Loucy (cell line): ENCODE measurements at regions not wholly inside any gene's neighbourhood (a gene's known extent, or its start where the extent isn't known, plus 50 kb on each side); places are given as distances from the start of the nearest gene placed in this dataset.

Experiments used
- H2AFZ ChIP-seq: fragments of 200-600 bp; sonication (generic); 2 replicates; pipeline ENCODE4 v1.6.0; 2016; ENCODE audit warnings: antibody characterized with exemption, mild to moderate bottlenecking, low read length, moderate library complexity
- H3F3A ChIP-seq: fragments of 200-600 bp; 2 replicates; pipeline ENCODE4 v1.6.0; 2016; ENCODE audit warnings: antibody characterized with exemption, low read depth, mild to moderate bottlenecking
- H3K27me3 ChIP-seq: fragments of 200-600 bp; sonication (generic); 2 replicates; pipeline ENCODE4 v1.6.1; 2014; ENCODE audit warnings: low read length, mild to moderate bottlenecking; ENCODE audit not compliant: insufficient read depth, poor library complexity, severe bottlenecking
- H3K36me3 ChIP-seq: fragments of 200-600 bp; sonication (generic); 2 replicates; pipeline ENCODE4 v1.6.1; 2016; ENCODE audit warnings: low read length; ENCODE audit not compliant: insufficient read depth
- H3K4me1 ChIP-seq: fragments of 200-600 bp; sonication (generic); 2 replicates; pipeline ENCODE4 v1.5.1; 2014; ENCODE audit warnings: low read length, mild to moderate bottlenecking; ENCODE audit not compliant: insufficient read depth, poor library complexity, severe bottlenecking
- H3K4me2 ChIP-seq: fragments of 200-600 bp; sonication (generic); 2 replicates; pipeline ENCODE4 v1.6.0; 2014; ENCODE audit warnings: antibody characterized with exemption, low read length, low read depth, mild to moderate bottlenecking; ENCODE audit not compliant: poor library complexity, severe bottlenecking
- H3K4me3 ChIP-seq: fragments of 200-600 bp; sonication (generic); 2 replicates; pipeline ENCODE4 v1.5.1; 2014; ENCODE audit warnings: low read length, mild to moderate bottlenecking, mixed read lengths; ENCODE audit not compliant: poor library complexity, severe bottlenecking
- H3K79me2 ChIP-seq: fragments of 200-600 bp; sonication (generic); 2 replicates; pipeline ENCODE4 v1.6.1; 2014; ENCODE audit warnings: low read length; ENCODE audit not compliant: insufficient read depth
- H3K9ac ChIP-seq: fragments of 200-600 bp; sonication (generic); 2 replicates; pipeline ENCODE4 v1.6.0; 2014; ENCODE audit warnings: mild to moderate bottlenecking, low read depth, low read length, moderate library complexity; ENCODE audit not compliant: poor library complexity, severe bottlenecking
- H3K9me2 ChIP-seq: fragments of 200-600 bp; sonication (generic); replicated peaks from 2 replicates; pipeline ENCODE4 v1.6.1; 2016; ENCODE audit warnings: low read depth, low read length, mixed read lengths
- H3K9me3 ChIP-seq: fragments of 200-600 bp; sonication (generic); 2 replicates; pipeline ENCODE4 v1.6.1; 2014; ENCODE audit warnings: mild to moderate bottlenecking, antibody characterized with exemption, low read length, low read depth; ENCODE audit not compliant: insufficient read depth
- H4K20me1 ChIP-seq: fragments of 200-600 bp; sonication (generic); 2 replicates; pipeline ENCODE4 v1.6.0; 2014; ENCODE audit warnings: antibody characterized with exemption, low read length, mild to moderate bottlenecking; ENCODE audit not compliant: insufficient read depth, poor library complexity, severe bottlenecking
- EZH2phosphoT487 ChIP-seq: fragments of 200-600 bp; IDR thresholded peaks from 2 replicates; pipeline ENCODE4 v1.6.1; 2018; ENCODE audit warnings: antibody characterized with exemption, mild to moderate bottlenecking, moderate library complexity, borderline replicate concordance
- TF ChIP-seq, protein P1 (sequence below): fragments of 200-600 bp; sonication (generic); conservative IDR thresholded peaks from 2 replicates; pipeline ENCODE4 v1.5.1; 2014; ENCODE audit warnings: mild to moderate bottlenecking, antibody characterized with exemption, low read length

GRCh38 chr16:6663668-6664067 is 669.0 kb upstream of the RBFOX1 start:
- no peaks in the 10 kb centered on the region for H3K4me1 ChIP-seq
- H4K20me1 ChIP-seq, result no peaks in the 10 kb centered on the region
- H3F3A ChIP-seq, result no peaks in the 10 kb centered on the region
- no peak for TF ChIP-seq EZH2phosphoT487
- TF ChIP-seq, protein P1, sequence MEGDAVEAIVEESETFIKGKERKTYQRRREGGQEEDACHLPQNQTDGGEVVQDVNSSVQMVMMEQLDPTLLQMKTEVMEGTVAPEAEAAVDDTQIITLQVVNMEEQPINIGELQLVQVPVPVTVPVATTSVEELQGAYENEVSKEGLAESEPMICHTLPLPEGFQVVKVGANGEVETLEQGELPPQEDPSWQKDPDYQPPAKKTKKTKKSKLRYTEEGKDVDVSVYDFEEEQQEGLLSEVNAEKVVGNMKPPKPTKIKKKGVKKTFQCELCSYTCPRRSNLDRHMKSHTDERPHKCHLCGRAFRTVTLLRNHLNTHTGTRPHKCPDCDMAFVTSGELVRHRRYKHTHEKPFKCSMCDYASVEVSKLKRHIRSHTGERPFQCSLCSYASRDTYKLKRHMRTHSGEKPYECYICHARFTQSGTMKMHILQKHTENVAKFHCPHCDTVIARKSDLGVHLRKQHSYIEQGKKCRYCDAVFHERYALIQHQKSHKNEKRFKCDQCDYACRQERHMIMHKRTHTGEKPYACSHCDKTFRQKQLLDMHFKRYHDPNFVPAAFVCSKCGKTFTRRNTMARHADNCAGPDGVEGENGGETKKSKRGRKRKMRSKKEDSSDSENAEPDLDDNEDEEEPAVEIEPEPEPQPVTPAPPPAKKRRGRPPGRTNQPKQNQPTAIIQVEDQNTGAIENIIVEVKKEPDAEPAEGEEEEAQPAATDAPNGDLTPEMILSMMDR, result no peak
- H3K4me3 ChIP-seq, result no peak overlapping the region
- H3K9ac ChIP-seq, result no peak overlapping the region
- no peaks in the 10 kb centered on the region for H3K36me3 ChIP-seq
- H3K27me3 ChIP-seq, result no peaks in the 10 kb centered on the region
- no peak overlapping the region for H2AFZ ChIP-seq
- no peaks in the 10 kb centered on the region for H3K79me2 ChIP-seq
- no peaks in the 10 kb centered on the region for H3K9me2 ChIP-seq
- no peak overlapping the region for H3K4me2 ChIP-seq
- no peaks in the 10 kb centered on the region for H3K9me3 ChIP-seq

DNA sequence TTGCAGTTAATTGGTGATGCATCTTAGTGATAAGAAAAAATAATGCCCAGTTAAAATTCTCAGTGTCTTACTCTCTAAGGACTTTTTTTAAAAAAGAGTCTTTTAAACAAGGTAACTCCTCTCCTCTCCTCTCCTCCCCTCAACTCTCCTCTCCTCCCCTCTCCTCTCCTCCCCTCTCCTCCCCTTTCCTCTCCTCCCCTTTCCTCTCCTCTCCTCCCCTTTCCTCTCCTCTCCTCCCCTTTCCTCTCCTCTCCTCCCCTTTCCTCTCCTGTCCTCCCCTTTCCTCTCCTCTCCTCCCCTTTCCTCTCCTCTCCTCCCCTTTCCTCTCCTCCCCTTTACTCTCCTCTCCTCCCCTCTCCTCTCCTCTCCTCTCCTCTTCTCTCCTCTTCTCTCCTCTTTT is 675.9 kb upstream of the RBFOX1 start:
- H4K20me1 ChIP-seq, result no peaks in the 10 kb centered on the region
- TF ChIP-seq, protein P1, result no peak
- TF ChIP-seq EZH2phosphoT487, result no peak
- H3K9me3 ChIP-seq, result no peaks in the 10 kb centered on the region

GRCh38 chr16:6646891-6647290 is 685.8 kb upstream of the RBFOX1 start:
- Histone ChIP-seq H3K4me3 (no peak overlapping the region), H3K9ac (no peak overlapping the region), H3K79me2 (no peaks in the 10 kb centered on the region), H3K4me2 (no peak overlapping the region), H3K36me3 (no peaks in the 10 kb centered on the region), H3F3A (no peaks in the 10 kb centered on the region), H4K20me1 (no peaks in the 10 kb centered on the region), H3K9me2 (no peaks in the 10 kb centered on the region), H2AFZ (no peak overlapping the region), H3K9me3 (no peaks in the 10 kb centered on the region), H3K27me3 (no peaks in the 10 kb centered on the region), H3K4me1 (no peaks in the 10 kb centered on the region)
- TF ChIP-seq EZH2phosphoT487, result no peak
- TF ChIP-seq, protein P1, result no peak

More for the DNA sequence above, 675.9 kb upstream of the RBFOX1 start:
- Histone ChIP-seq H3K9ac (no peak overlapping the region), H3K79me2 (no peaks in the 10 kb centered on the region), H3K4me2 (no peak overlapping the region), H2AFZ (no peak overlapping the region), H3K36me3 (no peaks in the 10 kb centered on the region), H3K9me2 (no peaks in the 10 kb centered on the region), H3K4me3 (no peak overlapping the region), H3K27me3 (no peaks in the 10 kb centered on the region), H3F3A (no peaks in the 10 kb centered on the region), H3K4me1 (no peaks in the 10 kb centered on the region)
